B cell (primary cell): ENCODE measurements at regions not wholly inside any gene's neighbourhood (a gene's known extent, or its start where the extent isn't known, plus 50 kb on each side); places are given as distances from the start of the nearest gene placed in this dataset.

ENCODE experiments used
- ATAC-seq: fragments of 200-7000 bp; cut with Tn5 transposase; one replicate; pipeline ENCODE4 v1.10.0; 2021; ENCODE audit warnings: low read depth, mild to moderate bottlenecking, moderate number of reproducible peaks, moderate library complexity
- CTCF ChIA-PET: fragments of 350-600 bp; sonication (Branson Sonifier 250); formaldehyde crosslinking; loops from one replicate; lab custom pipeline; 2021; ENCODE audit warnings: antibody characterized with exemption, inconsistent platforms; lab: Charles Lee
- POLR2A ChIA-PET: fragments of 350-600 bp; sonication (Branson Sonifier 250); formaldehyde crosslinking; loops from one replicate; lab custom pipeline; 2021; ENCODE audit warnings: antibody characterized with exemption; lab: Charles Lee
- DNase-seq: peaks from one replicate; pipeline ENCODE4 v3.0.0; 2013
- H2AFZ ChIP-seq: 2 replicates; pipeline ENCODE4 v1.6.1; 2012; ENCODE audit warnings: mild to moderate bottlenecking, low read depth, low read length; ENCODE audit not compliant: insufficient read depth, poor library complexity, severe bottlenecking
- H3K27ac ChIP-seq, 2 donors: 1 replicate in 1 of 2; 2 replicates in 1 of 2; pipeline ENCODE4 v1.5.1; 2012 to 2013; ENCODE audit warnings: low read length in 2 of 2, mild to moderate bottlenecking in 2 of 2, moderate library complexity in 1 of 2
- H3K27me3 ChIP-seq, 4 experiments: fragments of 200-600 bp in 1 of 4; sonication (generic) in 1 of 4; replicated peaks in 1 of 4; 1 replicate in 2 of 4; 2 replicates in 2 of 4; pipeline versions ENCODE4 v1.6.1 to v1.7.0; 2013 to 2016; ENCODE audit warnings: low read length in 3 of 4, mild to moderate bottlenecking in 2 of 4, mixed read lengths in 1 of 4, moderate library complexity in 1 of 4; ENCODE audit not compliant: insufficient read depth in 4 of 4, control insufficient read depth in 3 of 4; ENCODE audit errors: control extremely low read depth in 1 of 4
- H3K36me3 ChIP-seq, 2 experiments: replicated peaks in 1 of 2; 1 replicate in 1 of 2; 2 replicates in 1 of 2; pipeline versions ENCODE4 v1.6.1 to v1.7.1; 2013; ENCODE audit warnings: low read length in 1 of 2; ENCODE audit not compliant: insufficient read depth in 2 of 2, control insufficient read depth in 1 of 2; ENCODE audit errors: control extremely low read depth in 1 of 2, extremely low read depth in 1 of 2
- H3K4me1 ChIP-seq, 2 donors: fragments of 200-600 bp in 1 of 2; sonication (generic) in 1 of 2; 1 replicate in 1 of 2; 2 replicates in 1 of 2; pipeline versions ENCODE4 v1.5.1 to v1.6.1; 2013 to 2017; ENCODE audit warnings: low read length in 2 of 2; ENCODE audit not compliant: control insufficient read depth in 2 of 2, insufficient read depth in 2 of 2
- H3K4me2 ChIP-seq: replicated peaks from 2 replicates; pipeline ENCODE3; 2012; ENCODE audit warnings: mild to moderate bottlenecking, low read depth, low read length; ENCODE audit not compliant: poor library complexity, severe bottlenecking
- H3K4me3 ChIP-seq, 5 experiments: fragments of 200-600 bp in 1 of 5; sonication (generic) in 1 of 5; 1 replicate in 3 of 5; 2 replicates in 2 of 5; pipeline versions ENCODE4 v1.5.1 to v1.7.0; 2011 to 2016; ENCODE audit warnings: low read length in 4 of 5, mild to moderate bottlenecking in 4 of 5, low read depth in 2 of 5, control low read depth in 1 of 5, moderate library complexity in 1 of 5; ENCODE audit not compliant: insufficient read depth in 1 of 5; ENCODE audit errors: control extremely low read depth in 1 of 5, extremely low read depth in 1 of 5
- H3K79me2 ChIP-seq: fragments of 200-600 bp; sonication (generic); one replicate; pipeline ENCODE4 v1.6.0; 2016; ENCODE audit warnings: low read length; ENCODE audit not compliant: control insufficient read depth, insufficient read depth
- H3K9ac ChIP-seq: fragments of 200-600 bp; sonication (generic); 2 replicates; pipeline ENCODE4 v1.6.1; 2017; ENCODE audit warnings: mild to moderate bottlenecking, low read length, moderate library complexity
- H3K9me3 ChIP-seq, 3 donors: one replicate each; pipeline versions ENCODE4 v1.6.1 to v1.7.1; 2013; ENCODE audit warnings: low read length in 2 of 3; ENCODE audit not compliant: control insufficient read depth in 2 of 3, insufficient read depth in 1 of 3; ENCODE audit errors: control extremely low read depth in 1 of 3
- H4K20me1 ChIP-seq: 2 replicates; pipeline ENCODE4 v1.6.0; 2012; ENCODE audit warnings: mild to moderate bottlenecking, low read length; ENCODE audit not compliant: insufficient read depth, control insufficient read depth, poor library complexity, severe bottlenecking
- H3K27ac Mint-ChIP-seq: one replicate; pipeline ENCODE4 v1.8.0; 2021; ENCODE audit warnings: mixed read lengths
- H3K27me3 Mint-ChIP-seq: one replicate; pipeline ENCODE4 v1.8.0; 2021; ENCODE audit warnings: mixed read lengths
- H3K4me1 Mint-ChIP-seq: one replicate; pipeline ENCODE4 v1.8.0; 2021; ENCODE audit warnings: mixed read lengths
- H3K4me3 Mint-ChIP-seq: one replicate; pipeline ENCODE4 v1.8.0; 2021; ENCODE audit warnings: mixed read lengths
- H3K9me3 Mint-ChIP-seq: one replicate; pipeline ENCODE4 v1.8.0; 2022; ENCODE audit warnings: mixed read lengths; ENCODE audit not compliant: insufficient read depth
- CTCF ChIP-seq: fragments of 200-600 bp; IDR thresholded peaks from one replicate; pipeline ENCODE4 v1.8.0; 2022; ENCODE audit warnings: antibody characterized with exemption, mild to moderate bottlenecking
- EZH2 ChIP-seq: IDR thresholded peaks from 2 replicates; pipeline ENCODE4 v1.6.1; 2012; ENCODE audit warnings: borderline replicate concordance, low read depth, mild to moderate bottlenecking, moderate library complexity, low read length; ENCODE audit not compliant: insufficient read depth, poor library complexity, severe bottlenecking
- WGBS: methylation state at CpG from one replicate; pipeline ENCODE4 v1.1.5; 2013; ENCODE audit warnings: missing lambda C conversion rate; ENCODE audit not compliant: insufficient coverage; 5-methylcytosine and 5-hydroxymethylcytosine counted together
- intact Hi-C: fragments of 100-400 bp; cut with micrococcal nuclease; formaldehyde crosslinking; loops from one replicate; pipeline ENCODE4 v1.10.0; 2022

DNA sequence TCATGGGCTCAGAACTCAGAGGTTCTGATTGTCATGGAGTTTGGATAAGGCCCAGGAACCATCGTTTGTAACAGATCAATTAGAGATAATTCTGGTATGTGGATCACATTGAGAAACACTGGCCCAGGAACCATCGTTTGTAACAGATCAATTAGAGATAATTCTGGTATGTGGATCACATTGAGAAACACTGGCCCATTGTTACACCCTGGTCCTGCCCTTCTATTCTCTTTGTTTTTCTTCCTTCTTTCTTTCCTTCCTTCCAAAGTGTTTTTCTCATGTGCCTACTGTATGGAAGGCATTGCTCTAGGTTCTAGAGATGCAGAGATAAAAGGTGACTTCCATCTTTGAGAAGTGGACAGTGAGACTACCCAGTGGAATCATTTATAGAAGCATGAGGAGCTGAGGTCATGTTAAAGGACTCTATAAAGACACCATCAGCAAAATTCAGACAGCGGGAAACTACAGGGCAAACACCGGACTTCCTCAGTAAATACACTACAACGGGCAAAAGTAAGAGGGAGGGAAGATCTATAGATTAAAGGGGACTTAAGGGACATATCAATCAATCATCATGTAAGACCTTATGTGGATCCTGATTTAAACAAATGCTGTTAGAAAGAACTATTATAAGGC, 153.8 kb downstream of the UNC5CL start:
- Histone ChIP-seq H3K4me2 (no peak overlapping the region), H3K27ac (no peak overlapping the region), H3K4me3 (no peak overlapping the region), H3K79me2 (no peaks in the 10 kb centered on the region), H2AFZ (no peak overlapping the region), H3K27me3 (peaks cover 0 to 8% (median 1%) of the 10 kb centered on the region in 4 experiments), H3K4me1 (no peaks in the 10 kb centered on the region), H3K9me3 (no peaks in the 10 kb centered on the region), H4K20me1 (no peaks in the 10 kb centered on the region), H3K9ac (no peak overlapping the region), H3K36me3 (no peaks in the 10 kb centered on the region)
- DNase-seq (no peak), ATAC-seq (no peak)
- Mint-ChIP-seq H3K27ac (no peak overlapping the region), H3K27me3 (peaks cover 27% of the 10 kb centered on the region), H3K4me3 (no peak overlapping the region), H3K4me1 (peaks cover 3% of the 10 kb centered on the region), H3K9me3 (no peaks in the 10 kb centered on the region)
- CTCF ChIA-PET, result no interaction called here
- 50% methylated on average over 1 of the region's 5 CpGs for WGBS
- intact Hi-C loops, result no loop called here
- no peak for TF ChIP-seq CTCF
- no peak for TF ChIP-seq EZH2
- POLR2A ChIA-PET, result no interaction called here

- Histone ChIP-seq H3K27ac (no peak overlapping the region), H3K9ac (no peak overlapping the region), H3K27me3 (peaks cover 0 to 5% (median 0%) of the 10 kb centered on the region in 4 experiments), H3K79me2 (no peaks in the 10 kb centered on the region), H3K4me3 (no peak overlapping the region), H2AFZ (no peak overlapping the region), H3K4me1 (no peaks in the 10 kb centered on the region), H3K9me3 (peaks cover 0 to 8% (median 0%) of the 10 kb centered on the region in 3 donors), H3K36me3 (no peaks in the 10 kb centered on the region), H4K20me1 (no peaks in the 10 kb centered on the region), H3K4me2 (no peak overlapping the region)
- H3K4me3 Mint-ChIP-seq, result no peak overlapping the region
- H3K27ac Mint-ChIP-seq, result no peak overlapping the region
- intact Hi-C loops, result no loop called here
- ATAC-seq (no peak), DNase-seq (no peak)
- peaks cover 3% of the 10 kb centered on the region for H3K4me1 Mint-ChIP-seq
- peaks cover 32% of the 10 kb centered on the region for H3K27me3 Mint-ChIP-seq
- TF ChIP-seq EZH2, result no peak
- TF ChIP-seq CTCF, result no peak
- H3K9me3 Mint-ChIP-seq, result peaks cover 3% of the 10 kb centered on the region
- CTCF ChIA-PET, result no interaction called here
- POLR2A ChIA-PET, result no interaction called here
- 76% methylated on average over 4 of the region's 6 CpGs for WGBS
Measured at GRCh38 chr6:40882323-40882997, 156.6 kb downstream of the UNC5CL start.
